ENCODE measurements at regions not wholly inside any gene's neighbourhood (a gene's known extent, or its start where the extent isn't known, plus 50 kb on each side); places are given as distances from the start of the nearest gene placed in this dataset.

DNA sequence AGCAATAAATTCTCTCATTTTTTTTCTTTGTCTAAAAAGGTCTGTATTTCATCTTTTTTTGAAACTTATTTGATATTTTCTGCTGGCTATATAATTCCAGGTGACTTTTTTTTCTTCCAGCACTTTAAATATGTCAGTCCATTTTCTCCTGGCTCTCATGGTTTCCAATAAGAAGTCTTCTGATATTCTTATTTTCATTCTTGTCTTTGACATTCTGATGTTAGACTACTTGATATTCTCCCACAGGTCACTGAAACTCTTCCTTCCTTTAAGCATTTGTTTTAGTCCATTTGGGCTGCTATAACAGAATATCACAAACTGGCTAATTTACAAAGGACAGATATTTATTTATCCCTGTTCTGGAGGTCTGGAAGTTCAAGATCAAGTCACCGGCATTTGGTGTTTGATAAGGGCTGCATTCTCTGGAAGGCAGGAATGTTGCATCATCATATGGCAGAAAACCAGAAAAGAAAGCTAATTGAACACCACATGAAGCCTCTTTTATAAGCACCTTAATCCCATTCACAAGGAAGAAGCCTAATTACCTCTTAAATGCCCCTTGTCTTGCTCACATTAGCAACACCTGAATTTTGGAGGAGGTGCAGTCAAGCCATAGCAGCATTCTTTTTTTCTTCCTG, 242.1 kb upstream of the TNRC6C start:
- no peak overlapping the region for H3K4me3 Mint-ChIP-seq
- H3K36me3 Mint-ChIP-seq, result no peaks in the 10 kb centered on the region
- TF ChIP-seq, protein P1, sequence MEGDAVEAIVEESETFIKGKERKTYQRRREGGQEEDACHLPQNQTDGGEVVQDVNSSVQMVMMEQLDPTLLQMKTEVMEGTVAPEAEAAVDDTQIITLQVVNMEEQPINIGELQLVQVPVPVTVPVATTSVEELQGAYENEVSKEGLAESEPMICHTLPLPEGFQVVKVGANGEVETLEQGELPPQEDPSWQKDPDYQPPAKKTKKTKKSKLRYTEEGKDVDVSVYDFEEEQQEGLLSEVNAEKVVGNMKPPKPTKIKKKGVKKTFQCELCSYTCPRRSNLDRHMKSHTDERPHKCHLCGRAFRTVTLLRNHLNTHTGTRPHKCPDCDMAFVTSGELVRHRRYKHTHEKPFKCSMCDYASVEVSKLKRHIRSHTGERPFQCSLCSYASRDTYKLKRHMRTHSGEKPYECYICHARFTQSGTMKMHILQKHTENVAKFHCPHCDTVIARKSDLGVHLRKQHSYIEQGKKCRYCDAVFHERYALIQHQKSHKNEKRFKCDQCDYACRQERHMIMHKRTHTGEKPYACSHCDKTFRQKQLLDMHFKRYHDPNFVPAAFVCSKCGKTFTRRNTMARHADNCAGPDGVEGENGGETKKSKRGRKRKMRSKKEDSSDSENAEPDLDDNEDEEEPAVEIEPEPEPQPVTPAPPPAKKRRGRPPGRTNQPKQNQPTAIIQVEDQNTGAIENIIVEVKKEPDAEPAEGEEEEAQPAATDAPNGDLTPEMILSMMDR (conservative IDR thresholded peaks at IDR 0.05), result no peak
- H3K9me3 Mint-ChIP-seq, result peaks cover 9% of the 10 kb centered on the region
- no peak overlapping the region for H3K27ac Mint-ChIP-seq
- DNase-seq (ENCODE audit: extremely low spot score, unreplicated experiment), result no peak
- H3K27me3 Mint-ChIP-seq, result peaks cover 11% of the 10 kb centered on the region
- peaks cover 1% of the 10 kb centered on the region for H3K4me1 Mint-ChIP-seq (ENCODE audit: unreplicated experiment)

DNA sequence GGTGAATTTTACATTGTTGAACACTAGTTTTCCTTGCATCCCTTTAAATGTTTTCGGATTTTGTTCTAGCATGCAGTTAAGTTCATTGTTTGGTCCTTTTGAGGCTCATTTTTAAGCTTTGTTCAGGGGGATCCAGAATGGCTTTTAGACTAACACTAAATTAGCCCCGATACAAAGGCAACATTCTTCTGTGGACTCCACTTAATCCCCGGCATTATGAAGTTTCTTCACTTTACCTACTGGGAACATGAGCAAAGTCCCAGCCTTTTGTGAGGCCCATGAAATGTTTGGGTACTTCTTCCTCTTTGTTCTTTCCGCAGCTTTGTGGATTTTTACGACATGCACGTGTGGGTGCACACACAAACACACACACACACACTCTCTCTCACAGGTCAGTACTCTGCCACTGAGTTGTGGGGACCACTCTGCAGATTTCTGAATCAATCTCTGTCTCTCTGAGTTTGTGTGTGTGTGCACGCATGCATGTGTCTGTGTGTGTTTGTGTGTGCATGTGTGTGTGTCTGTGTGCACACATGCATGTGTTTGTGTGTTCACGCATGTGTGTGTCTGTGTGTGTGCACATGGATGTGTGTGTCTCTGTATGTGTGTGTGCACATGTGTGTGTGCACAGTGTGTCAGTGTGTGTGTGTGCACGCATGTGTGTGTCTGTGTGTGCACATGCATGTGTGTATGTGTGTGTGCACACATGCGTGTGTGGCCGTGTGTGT, 240.4 kb upstream of the TNRC6C start:
- DNase-seq (ENCODE audit: extremely low spot score, unreplicated experiment), result no peak
- Mint-ChIP-seq H3K27me3 (peaks cover 8% of the 10 kb centered on the region), H3K4me1 (ENCODE audit: unreplicated experiment) (peaks cover 5% of the 10 kb centered on the region), H3K36me3 (no peaks in the 10 kb centered on the region), H3K9me3 (peaks cover 9% of the 10 kb centered on the region), H3K27ac (no peak overlapping the region), H3K4me3 (no peak overlapping the region)
- TF ChIP-seq, protein P1 (conservative IDR thresholded peaks at IDR 0.05), result no peak

DNA sequence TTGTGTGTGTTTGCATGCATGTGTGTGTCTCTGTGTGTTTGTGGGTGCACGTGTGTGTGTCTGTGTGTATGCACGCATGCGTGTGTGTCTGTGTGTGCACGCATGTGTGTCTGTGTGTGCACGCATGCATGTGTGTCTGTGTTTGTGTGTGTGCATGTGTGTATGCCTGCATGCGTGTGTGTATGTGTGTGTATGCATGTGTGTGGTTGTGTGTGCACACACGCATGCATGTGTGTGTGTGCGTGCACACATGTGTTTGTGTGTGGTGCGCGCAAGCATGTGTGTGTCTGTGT, 239.9 kb upstream of the TNRC6C start:
- Mint-ChIP-seq H3K9me3 (peaks cover 9% of the 10 kb centered on the region), H3K4me1 (ENCODE audit: unreplicated experiment) (peaks cover 5% of the 10 kb centered on the region), H3K27ac (no peak overlapping the region), H3K36me3 (no peaks in the 10 kb centered on the region), H3K4me3 (no peak overlapping the region), H3K27me3 (peaks cover 6% of the 10 kb centered on the region)
- TF ChIP-seq, protein P1 (conservative IDR thresholded peaks at IDR 0.05), result no peak
- DNase-seq (ENCODE audit: extremely low spot score, unreplicated experiment), result no peak

DNA sequence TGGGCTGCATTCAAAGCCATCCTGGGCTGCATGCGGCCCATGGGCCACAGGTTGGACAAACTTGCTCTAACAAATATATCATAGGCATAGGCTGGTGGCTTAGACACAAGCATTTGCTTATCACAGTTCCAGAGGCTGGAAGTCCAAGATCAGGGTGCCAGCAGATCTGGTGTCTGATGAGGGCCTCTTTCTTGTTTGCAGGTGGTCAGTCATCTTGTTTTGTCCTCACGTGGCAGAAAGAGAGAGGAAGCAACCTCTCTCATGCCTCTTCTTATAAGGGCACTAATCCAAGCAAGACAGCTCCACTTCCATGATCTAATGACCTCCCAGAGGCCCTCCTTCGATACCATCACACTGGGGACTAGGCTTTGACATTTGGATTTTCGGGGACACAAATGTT, 238.7 kb upstream of the TNRC6C start:
- H3K4me1 Mint-ChIP-seq (ENCODE audit: unreplicated experiment), result peaks cover 5% of the 10 kb centered on the region
- no peak overlapping the region for H3K27ac Mint-ChIP-seq
- no peak for DNase-seq (ENCODE audit: extremely low spot score, unreplicated experiment)

DNA sequence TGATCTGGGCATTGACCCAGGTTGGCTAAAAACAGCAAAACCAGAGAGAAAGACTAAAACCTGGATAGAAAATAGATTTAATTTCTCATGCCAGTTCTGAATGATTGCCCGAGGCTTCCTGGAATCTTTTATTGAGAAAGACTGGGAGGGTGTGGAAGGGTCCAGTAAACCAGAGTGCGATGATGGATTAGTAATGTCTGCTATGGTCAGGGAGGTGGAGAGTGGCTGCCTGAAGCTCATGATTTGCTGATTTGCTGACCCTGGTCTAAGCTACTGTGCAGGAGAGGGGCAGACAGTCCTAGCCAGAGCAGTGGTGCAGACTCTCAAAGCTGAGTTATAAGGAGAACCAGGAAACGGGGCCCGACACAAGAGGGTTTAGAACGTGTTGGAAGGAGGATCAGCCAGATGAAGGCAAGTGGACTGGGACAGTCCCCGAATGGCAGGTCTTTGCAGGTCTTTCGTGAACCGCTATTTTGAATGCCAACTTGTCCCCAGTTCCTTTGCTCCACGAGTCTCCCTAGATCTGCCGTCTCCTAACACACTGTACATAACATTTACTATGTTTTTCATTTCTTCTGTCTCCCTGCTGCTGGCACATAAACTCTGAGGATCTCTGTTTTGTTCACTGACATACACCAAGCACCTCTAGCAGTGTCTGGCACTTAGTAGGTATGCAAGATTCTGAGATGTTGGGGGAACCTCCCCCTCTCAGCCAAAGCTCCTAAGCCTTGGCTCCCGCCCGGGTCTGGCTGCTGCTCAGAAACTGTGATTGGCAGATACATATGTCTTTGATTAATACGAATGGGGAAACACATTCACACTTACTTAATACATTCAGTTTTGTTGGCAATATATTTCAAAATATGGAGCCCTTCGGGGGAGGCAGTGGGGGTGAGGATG, 237.3 kb upstream of the TNRC6C start:
- no peak overlapping the region for H3K4me3 Mint-ChIP-seq
- TF ChIP-seq, protein P1 (conservative IDR thresholded peaks at IDR 0.05), result no peak
- peaks cover 7% of the 10 kb centered on the region for H3K4me1 Mint-ChIP-seq (ENCODE audit: unreplicated experiment)
- DNase-seq (ENCODE audit: extremely low spot score, unreplicated experiment), result no peak
- no peak overlapping the region for H3K27ac Mint-ChIP-seq
- peaks cover 13% of the 10 kb centered on the region for H3K27me3 Mint-ChIP-seq
- no peaks in the 10 kb centered on the region for H3K36me3 Mint-ChIP-seq
- H3K9me3 Mint-ChIP-seq, result peaks cover 7% of the 10 kb centered on the region

More for the DNA sequence above, 238.7 kb upstream of the TNRC6C start:
- TF ChIP-seq, protein P1 (conservative IDR thresholded peaks at IDR 0.05), result no peak
- H3K9me3 Mint-ChIP-seq, result peaks cover 9% of the 10 kb centered on the region
- peaks cover 9% of the 10 kb centered on the region for H3K27me3 Mint-ChIP-seq
- H3K4me3 Mint-ChIP-seq, result no peak overlapping the region
- no peaks in the 10 kb centered on the region for H3K36me3 Mint-ChIP-seq
